ENCODE measurements at regions not wholly inside any gene's neighbourhood (a gene's known extent, or its start where the extent isn't known, plus 50 kb on each side); places are given as distances from the start of the nearest gene placed in this dataset.

GRCh38 chr1:66443793-66444192 lies 90.2 kb upstream of the SGIP1 start:
- CTCF ChIA-PET (ENCODE audit: partially characterized antibody): interaction anchor here (1.2 to 6.8 kb wide), 7 partner anchors 10 to 194 kb away, joined by 3 to 273 read pairs (median 29); no protein-coding TSS in a partner anchor
- Histone ChIP-seq H3K56ac (replicated peaks; ENCODE audit: insufficient read length, low read depth, low read length) (no peak overlapping the region), H4K20me1 (replicated peaks in 1 of 2; ENCODE audit: control insufficient read depth in 1 of 2, insufficient read depth in 2 of 2, low read length in 2 of 2) (no peaks in the 10 kb centered on the region), H2BK5ac (ENCODE audit: low read depth, low read length) (no peak overlapping the region), H4K5ac (ENCODE audit: insufficient read length, low read depth, low read length) (no peak overlapping the region), H2AK5ac (ENCODE audit: low read depth, low read length) (no peak overlapping the region), H3K79me2 (ENCODE audit: control insufficient read depth in 1 of 2, insufficient read depth in 2 of 2, low read length in 2 of 2) (no peaks in the 10 kb centered on the region), H2BK12ac (ENCODE audit: low read depth, low read length) (no peak overlapping the region), H3K18ac (ENCODE audit: extremely low read depth, low read length) (no peak overlapping the region), H4K91ac (replicated peaks; ENCODE audit: insufficient read length, low read length) (no peak overlapping the region), H3K36me3 (ENCODE audit: control insufficient read depth in 2 of 4, insufficient read depth in 4 of 4, low read length in 3 of 4) (no peaks in the 10 kb centered on the region), H3K27me3 (replicated peaks in 1 of 4; ENCODE audit: control insufficient read depth in 3 of 4, extremely low read depth in 1 of 4, insufficient read depth in 3 of 4, low read length in 3 of 4) (no peaks in the 10 kb centered on the region), H2BK20ac (ENCODE audit: low read length) (no peak overlapping the region), H3K9ac (replicated peaks in 1 of 4; ENCODE audit: extremely low read depth in 1 of 4, low read depth in 3 of 4, low read length in 3 of 4) (no peak overlapping the region), H3K4ac (replicated peaks; ENCODE audit: insufficient read length, low read depth, low read length) (no peak overlapping the region), H3K14ac (ENCODE audit: insufficient read length) (no peak overlapping the region), H3K4me1 (replicated peaks in 1 of 4; ENCODE audit: control insufficient read depth in 3 of 4, insufficient read depth in 4 of 4, low read length in 3 of 4) (peaks cover 0 to 6% (median 0%) of the 10 kb centered on the region in 4 experiments; a peak in 3 of 7 replicates), H2BK15ac (ENCODE audit: low read length) (no peak overlapping the region), H3K4me2 (ENCODE audit: insufficient read depth in 1 of 2, low read depth in 2 of 2, low read length in 2 of 2) (no peak overlapping the region), H3K4me3 (ENCODE audit: extremely low read depth in 1 of 4, insufficient read depth in 2 of 4, low read depth in 3 of 4, low read length in 4 of 4) (no peak overlapping the region), H3K23ac (ENCODE audit: insufficient read length) (no peak overlapping the region), H2AFZ (ENCODE audit: low read length) (no peak overlapping the region), H4K8ac (ENCODE audit: extremely low read depth, insufficient read depth, low read length) (no peak overlapping the region), H3K79me1 (ENCODE audit: low read depth, low read length) (no peaks in the 10 kb centered on the region), H3K27ac (ENCODE audit: low read depth, low read length) (no peak overlapping the region), H3K9me3 (ENCODE audit: insufficient read depth in 2 of 2, low read depth in 1 of 2, low read length in 1 of 2) (no peaks in the 10 kb centered on the region), H2BK120ac (replicated peaks; ENCODE audit: low read depth, low read length) (no peak overlapping the region), H3K23me2 (ENCODE audit: low read depth, low read length) (no peaks in the 10 kb centered on the region)
- 95% methylated on average over 1 of the region's 1 CpG; no CpG with 5 or more reads in 1 of the 2 experiments for WGBS, 2 experiments (ENCODE audit: extremely low coverage in 1 of 2, insufficient coverage in 1 of 2, insufficient read length in 1 of 2, insufficient replicate concordance in 2 of 2, low coverage in 1 of 2, low lambda C conversion rate in 2 of 2, missing lambda C conversion rate in 1 of 2)
- DNase-seq (ENCODE audit: low read depth in 1 of 2, low spot score in 2 of 2) (no peak), FAIRE-seq (no peak)
- POLR2A ChIA-PET (ENCODE audit: partially characterized antibody): interaction anchor here (0.8 kb wide), 1 partner anchor 143 kb away, joined by 3 read pairs; no protein-coding TSS in a partner anchor
- TF ChIP-seq POU5F1 (IDR thresholded peaks at IDR 0.05; ENCODE audit: low read depth, low read length): no peak
- TF ChIP-seq, protein P1, sequence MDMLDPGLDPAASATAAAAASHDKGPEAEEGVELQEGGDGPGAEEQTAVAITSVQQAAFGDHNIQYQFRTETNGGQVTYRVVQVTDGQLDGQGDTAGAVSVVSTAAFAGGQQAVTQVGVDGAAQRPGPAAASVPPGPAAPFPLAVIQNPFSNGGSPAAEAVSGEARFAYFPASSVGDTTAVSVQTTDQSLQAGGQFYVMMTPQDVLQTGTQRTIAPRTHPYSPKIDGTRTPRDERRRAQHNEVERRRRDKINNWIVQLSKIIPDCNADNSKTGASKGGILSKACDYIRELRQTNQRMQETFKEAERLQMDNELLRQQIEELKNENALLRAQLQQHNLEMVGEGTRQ (IDR thresholded peaks at IDR 0.05; ENCODE audit: low read length): no peak
- no peak for TF ChIP-seq RAD21 (IDR thresholded peaks at IDR 0.05 in 1 of 2, conservative IDR thresholded peaks at IDR 0.05 in 1 of 2; ENCODE audit: low read depth in 2 of 2, low read length in 2 of 2)

Measured in H1 (cell line).